HG02852 (cell line): ENCODE measurements at regions not wholly inside any gene's neighbourhood (a gene's known extent, or its start where the extent isn't known, plus 50 kb on each side); places are given as distances from the start of the nearest gene placed in this dataset.

Experiments
- ATAC-seq: cut with Tn5 transposase; IDR thresholded peaks from one replicate; pipeline ENCODE4 v1.9.1; 2021; ENCODE audit warnings: mild to moderate bottlenecking, moderate library complexity; ENCODE audit not compliant: unreplicated experiment

GRCh38 chr4:30653291-30653690, 66.9 kb upstream of the PCDH7 start:
- ATAC-seq, result no peak

GRCh38 chr4:30656828-30657227, 63.3 kb upstream of the PCDH7 start:
- no peak for ATAC-seq

DNA sequence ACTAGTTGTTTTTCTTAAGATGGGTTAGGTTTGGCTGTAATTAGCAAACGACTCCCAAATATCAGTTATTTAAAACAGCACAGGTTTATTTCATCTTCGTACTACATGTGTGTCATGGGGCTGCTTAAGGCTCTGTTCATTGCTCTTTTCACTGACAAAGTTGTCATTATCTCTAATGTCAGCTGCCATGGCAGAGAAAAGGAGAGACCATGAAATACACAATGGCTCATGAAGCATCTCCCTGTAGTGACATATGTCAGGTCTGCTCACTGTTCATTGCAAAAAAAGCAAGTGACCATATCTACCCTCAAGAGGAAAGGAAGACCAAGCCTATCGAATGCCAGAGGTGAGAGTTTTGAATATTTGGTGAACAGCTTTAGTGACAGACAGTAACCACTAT, 52.2 kb upstream of the PCDH7 start:
- no peak for ATAC-seq

- no peak for ATAC-seq
Measured at GRCh38 chr4:30670206-30670605, 50.0 kb upstream of the PCDH7 start.
